ENCODE measurements at regions not wholly inside any gene's neighbourhood (a gene's known extent, or its start where the extent isn't known, plus 50 kb on each side); places are given as distances from the start of the nearest gene placed in this dataset.
"Not testable (repeated sequence)": the region's sequence is repeated elsewhere in the genome, so short reads cannot be mapped to it uniquely, and the experiment has no call there.

GRCh38 chrX:137195296-137195695 is 161.5 kb upstream of the GPR101 start:
- DNase-seq, result no peak

- DNase-seq, result peak in 1 of 2 experiments; percentile 5
These were observed 160.4 kb upstream of the GPR101 start for GRCh38 chrX:137194164-137194563.

- no peak for DNase-seq
These were observed 153.7 kb upstream of the GPR101 start for GRCh38 chrX:137187540-137187939.

GRCh38 chrX:137178392-137178791 is 144.6 kb upstream of the GPR101 start:
- DNase-seq, result no peak

- no peak for DNase-seq
These were observed 138.6 kb upstream of the GPR101 start for GRCh38 chrX:137172317-137172948.

- DNase-seq, result no peak
These were observed 137.8 kb upstream of the GPR101 start for GRCh38 chrX:137171626-137172025.

GRCh38 chrX:137166591-137166990 is 132.8 kb upstream of the GPR101 start:
- no peak for DNase-seq

GRCh38 chrX:137164329-137164728 is 130.5 kb upstream of the GPR101 start:
- DNase-seq, result no peak

- no peak for DNase-seq
These were observed 117.6 kb upstream of the GPR101 start for GRCh38 chrX:137151403-137151802.

- no peak for DNase-seq
These were observed 110.1 kb upstream of the GPR101 start for GRCh38 chrX:137143864-137144263.

GRCh38 chrX:137122651-137123050 is 88.9 kb upstream of the GPR101 start:
- DNase-seq, result not testable (repeated sequence)

GRCh38 chrX:137119049-137119448 is 85.3 kb upstream of the GPR101 start:
- no peak for DNase-seq

- no peak for DNase-seq
These were observed 84.7 kb upstream of the GPR101 start for GRCh38 chrX:137118536-137118935.

GRCh38 chrX:137118136-137118535 is 84.3 kb upstream of the GPR101 start:
- no peak for DNase-seq

GRCh38 chrX:137107877-137108276 is 74.1 kb upstream of the GPR101 start:
- DNase-seq, result not testable (repeated sequence)

GRCh38 chrX:137101273-137101990 is 67.6 kb upstream of the GPR101 start:
- DNase-seq, result no peak
